ENCODE measurements at regions not wholly inside any gene's neighbourhood (a gene's known extent, or its start where the extent isn't known, plus 50 kb on each side); places are given as distances from the start of the nearest gene placed in this dataset.

- TF ChIP-seq CTCF (IDR thresholded peaks at IDR 0.05 in 4 of 5, conservative IDR thresholded peaks at IDR 0.05 in 1 of 5) (no peak), POLR2A (IDR thresholded peaks at IDR 0.05) (no peak)
Observed at GRCh38 chr6:80728101-80728750, 621.8 kb downstream of the BCKDHB start.

Data from gastrocnemius medialis (tissue), 4 donors.